Adrenal gland (tissue), 9 donors: ENCODE measurements at regions not wholly inside any gene's neighbourhood (a gene's known extent, or its start where the extent isn't known, plus 50 kb on each side); places are given as distances from the start of the nearest gene placed in this dataset.

Experiments
- DNase-seq, 7 donors: peaks; one replicate each; pipeline ENCODE4 v3.0.0-alpha.2; 2019 to 2020
- H3K27ac ChIP-seq, 5 donors: fragments of 200-600 bp; sonication (generic) in 4 of 5; 1 replicate in 3 of 5; 2 replicates in 2 of 5; pipeline versions ENCODE4 v1.5.1 to v1.8.0; 2016 to 2020; ENCODE audit warnings: mild to moderate bottlenecking in 1 of 5
- H3K27me3 ChIP-seq: fragments of 200-600 bp; 2 replicates; pipeline ENCODE4 v1.8.0; 2021
- H3K36me3 ChIP-seq, 2 donors: fragments of 200-600 bp; replicated peaks in 1 of 2; 1 replicate in 1 of 2; 2 replicates in 1 of 2; pipeline versions ENCODE4 v1.5.1 to v1.8.0; 2018 to 2022
- H3K4me1 ChIP-seq, 2 donors: fragments of 200-600 bp; replicated peaks in 1 of 2; 1 replicate in 1 of 2; 2 replicates in 1 of 2; pipeline versions ENCODE4 v1.5.1 to v1.8.0; 2018 to 2021
- H3K4me3 ChIP-seq, 4 donors: fragments of 200-600 bp; sonication (generic) in 3 of 4; one replicate each; pipeline ENCODE4 v1.5.1; 2016 to 2018
- H3K9me3 ChIP-seq, 3 donors: fragments of 200-600 bp; sonication (generic) in 1 of 3; replicated peaks in 1 of 3; 1 replicate in 2 of 3; 2 replicates in 1 of 3; pipeline versions ENCODE4 v1.5.1 to v1.8.0; 2016 to 2021
- CTCF ChIP-seq, 6 experiments: fragments of 450-650 bp in 4 of 6; fragments of 200-600 bp in 2 of 6; sonication (generic) in 1 of 6; IDR thresholded peaks; 1 replicate in 5 of 6; 2 replicates in 1 of 6; pipeline versions ENCODE4 v1.5.1 to v1.8.0; 2016 to 2021; ENCODE audit warnings: antibody characterized with exemption in 6 of 6, mild to moderate bottlenecking in 2 of 6, moderate library complexity in 1 of 6
- POLR2A ChIP-seq, 2 donors: fragments of 450-650 bp; IDR thresholded peaks; one replicate each; pipeline ENCODE4 v1.6.1; 2017; ENCODE audit warnings: antibody characterized with exemption in 2 of 2, mild to moderate bottlenecking in 2 of 2, moderate library complexity in 1 of 2
- WGBS, 4 donors: extraction: QIAGEN DNeasy Blood & Tissue Kit in 2 of 4; methylation state at CpG; one replicate each; pipeline versions ENCODE4 v1.1.5 to v1.1.7; 2013 to 2017; 5-methylcytosine and 5-hydroxymethylcytosine counted together
- intact Hi-C, 2 donors: fragments of 100-400 bp; cut with DNase I; formaldehyde crosslinking; loops; one replicate each; pipeline versions ENCODE4 v1.14.1 to v1.15.0; 2022 to 2023
- donor health status: healthy with polysubstance abuse.
- donor health status: Bipolar disorder and iron deficiency.
- donor health status: DM: yes; HTN: yes; CAD: no.
- donor health status: DM: no; HTN: no; CAD: no.
- donor health status: DM: no; HTN: no; CAD: no.

- Histone ChIP-seq H3K36me3 (no peaks in the 10 kb centered on the region), H3K27me3 (no peaks in the 10 kb centered on the region), H3K9me3 (no peaks in the 10 kb centered on the region), H3K4me3 (no peak overlapping the region), H3K27ac (no peak overlapping the region), H3K4me1 (no peaks in the 10 kb centered on the region)
- no peak for TF ChIP-seq POLR2A (IDR thresholded peaks at IDR 0.05)
- TF ChIP-seq CTCF (IDR thresholded peaks at IDR 0.05), result no peak
- DNase-seq, result peak in 1 of 7 donors; percentile 37
- intact Hi-C loops, result no loop called here
- 77 to 84% (median 81%) methylated on average over 9 to 12 of the region's 12 CpGs for WGBS, 4 donors
Measured at GRCh38 chr1:4050998-4051397, 150.9 kb upstream of the C1orf174 start.

- no peaks in the 10 kb centered on the region for H3K27me3 ChIP-seq
- H3K27ac ChIP-seq, result no peak overlapping the region
- H3K4me3 ChIP-seq, result no peak overlapping the region
- DNase-seq, result no peak
- 69 to 79% (median 76%) methylated on average over 6 of the region's 6 CpGs for WGBS, 4 donors
- no peaks in the 10 kb centered on the region for H3K9me3 ChIP-seq
- intact Hi-C loops, result no loop called here
- no peak for TF ChIP-seq POLR2A (IDR thresholded peaks at IDR 0.05)
- no peak for TF ChIP-seq CTCF (IDR thresholded peaks at IDR 0.05)
- no peaks in the 10 kb centered on the region for H3K36me3 ChIP-seq
- H3K4me1 ChIP-seq, result no peaks in the 10 kb centered on the region
Measured at GRCh38 chr1:4052657-4053056, 152.6 kb upstream of the C1orf174 start.

- H3K9me3 ChIP-seq, result no peaks in the 10 kb centered on the region
Measured at GRCh38 chr1:4053160-4053748, 153.2 kb upstream of the C1orf174 start.

GRCh38 chr1:4053774-4054173 is 153.7 kb upstream of the C1orf174 start:
- DNase-seq, result no peak
- intact Hi-C loops, result no loop called here
- no peak overlapping the region for H3K4me3 ChIP-seq
- H3K4me1 ChIP-seq, result no peaks in the 10 kb centered on the region
- no peaks in the 10 kb centered on the region for H3K27me3 ChIP-seq
- no peaks in the 10 kb centered on the region for H3K36me3 ChIP-seq
- TF ChIP-seq POLR2A (IDR thresholded peaks at IDR 0.05) (no peak), CTCF (IDR thresholded peaks at IDR 0.05) (no peak)
- no peaks in the 10 kb centered on the region for H3K9me3 ChIP-seq
- H3K27ac ChIP-seq, result no peak overlapping the region
- 74 to 89% (median 88%) methylated on average over 5 of the region's 5 CpGs; no CpG with 5 or more reads in 1 of the 4 donors for WGBS, 4 donors

More at GRCh38 chr1:4053160-4053748, 153.2 kb upstream of the C1orf174 start:
- 81 to 86% (median 83%) methylated on average over 8 of the region's 8 CpGs for whole genome bisulfite sequencing, 4 donors
- no peak for DNase-seq
- Histone ChIP-seq H3K4me1 (no peaks in the 10 kb centered on the region), H3K27ac (no peak overlapping the region), H3K36me3 (no peaks in the 10 kb centered on the region), H3K4me3 (no peak overlapping the region), H3K27me3 (no peaks in the 10 kb centered on the region)
- intact Hi-C loops, result no loop called here
- no peak for TF ChIP-seq POLR2A (IDR thresholded peaks at IDR 0.05)
- no peak for TF ChIP-seq CTCF (IDR thresholded peaks at IDR 0.05)
